ENCODE measurements at regions not wholly inside any gene's neighbourhood (a gene's known extent, or its start where the extent isn't known, plus 50 kb on each side); places are given as distances from the start of the nearest gene placed in this dataset.

DNA sequence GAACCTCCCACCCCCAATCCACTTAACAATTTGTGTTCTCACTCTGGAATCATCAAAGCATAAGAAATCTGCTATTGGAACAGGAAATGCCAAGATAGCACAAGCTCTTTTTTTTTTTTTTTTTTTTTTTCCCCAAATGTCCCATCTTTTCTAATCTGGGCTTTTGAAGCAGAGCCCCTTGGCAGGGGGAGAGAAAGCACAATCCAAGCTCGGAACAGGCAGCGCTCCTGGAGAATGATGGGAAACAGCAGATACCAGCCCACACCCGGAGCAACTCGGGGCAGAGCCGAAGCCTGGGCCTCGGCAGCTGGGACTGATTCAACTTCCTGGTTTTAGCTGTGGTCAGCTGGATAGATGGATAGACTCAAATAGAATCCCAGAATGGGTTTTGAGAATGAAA is 235.1 kb downstream of the QDPR start (continued):
- TF ChIP-seq, protein P1, sequence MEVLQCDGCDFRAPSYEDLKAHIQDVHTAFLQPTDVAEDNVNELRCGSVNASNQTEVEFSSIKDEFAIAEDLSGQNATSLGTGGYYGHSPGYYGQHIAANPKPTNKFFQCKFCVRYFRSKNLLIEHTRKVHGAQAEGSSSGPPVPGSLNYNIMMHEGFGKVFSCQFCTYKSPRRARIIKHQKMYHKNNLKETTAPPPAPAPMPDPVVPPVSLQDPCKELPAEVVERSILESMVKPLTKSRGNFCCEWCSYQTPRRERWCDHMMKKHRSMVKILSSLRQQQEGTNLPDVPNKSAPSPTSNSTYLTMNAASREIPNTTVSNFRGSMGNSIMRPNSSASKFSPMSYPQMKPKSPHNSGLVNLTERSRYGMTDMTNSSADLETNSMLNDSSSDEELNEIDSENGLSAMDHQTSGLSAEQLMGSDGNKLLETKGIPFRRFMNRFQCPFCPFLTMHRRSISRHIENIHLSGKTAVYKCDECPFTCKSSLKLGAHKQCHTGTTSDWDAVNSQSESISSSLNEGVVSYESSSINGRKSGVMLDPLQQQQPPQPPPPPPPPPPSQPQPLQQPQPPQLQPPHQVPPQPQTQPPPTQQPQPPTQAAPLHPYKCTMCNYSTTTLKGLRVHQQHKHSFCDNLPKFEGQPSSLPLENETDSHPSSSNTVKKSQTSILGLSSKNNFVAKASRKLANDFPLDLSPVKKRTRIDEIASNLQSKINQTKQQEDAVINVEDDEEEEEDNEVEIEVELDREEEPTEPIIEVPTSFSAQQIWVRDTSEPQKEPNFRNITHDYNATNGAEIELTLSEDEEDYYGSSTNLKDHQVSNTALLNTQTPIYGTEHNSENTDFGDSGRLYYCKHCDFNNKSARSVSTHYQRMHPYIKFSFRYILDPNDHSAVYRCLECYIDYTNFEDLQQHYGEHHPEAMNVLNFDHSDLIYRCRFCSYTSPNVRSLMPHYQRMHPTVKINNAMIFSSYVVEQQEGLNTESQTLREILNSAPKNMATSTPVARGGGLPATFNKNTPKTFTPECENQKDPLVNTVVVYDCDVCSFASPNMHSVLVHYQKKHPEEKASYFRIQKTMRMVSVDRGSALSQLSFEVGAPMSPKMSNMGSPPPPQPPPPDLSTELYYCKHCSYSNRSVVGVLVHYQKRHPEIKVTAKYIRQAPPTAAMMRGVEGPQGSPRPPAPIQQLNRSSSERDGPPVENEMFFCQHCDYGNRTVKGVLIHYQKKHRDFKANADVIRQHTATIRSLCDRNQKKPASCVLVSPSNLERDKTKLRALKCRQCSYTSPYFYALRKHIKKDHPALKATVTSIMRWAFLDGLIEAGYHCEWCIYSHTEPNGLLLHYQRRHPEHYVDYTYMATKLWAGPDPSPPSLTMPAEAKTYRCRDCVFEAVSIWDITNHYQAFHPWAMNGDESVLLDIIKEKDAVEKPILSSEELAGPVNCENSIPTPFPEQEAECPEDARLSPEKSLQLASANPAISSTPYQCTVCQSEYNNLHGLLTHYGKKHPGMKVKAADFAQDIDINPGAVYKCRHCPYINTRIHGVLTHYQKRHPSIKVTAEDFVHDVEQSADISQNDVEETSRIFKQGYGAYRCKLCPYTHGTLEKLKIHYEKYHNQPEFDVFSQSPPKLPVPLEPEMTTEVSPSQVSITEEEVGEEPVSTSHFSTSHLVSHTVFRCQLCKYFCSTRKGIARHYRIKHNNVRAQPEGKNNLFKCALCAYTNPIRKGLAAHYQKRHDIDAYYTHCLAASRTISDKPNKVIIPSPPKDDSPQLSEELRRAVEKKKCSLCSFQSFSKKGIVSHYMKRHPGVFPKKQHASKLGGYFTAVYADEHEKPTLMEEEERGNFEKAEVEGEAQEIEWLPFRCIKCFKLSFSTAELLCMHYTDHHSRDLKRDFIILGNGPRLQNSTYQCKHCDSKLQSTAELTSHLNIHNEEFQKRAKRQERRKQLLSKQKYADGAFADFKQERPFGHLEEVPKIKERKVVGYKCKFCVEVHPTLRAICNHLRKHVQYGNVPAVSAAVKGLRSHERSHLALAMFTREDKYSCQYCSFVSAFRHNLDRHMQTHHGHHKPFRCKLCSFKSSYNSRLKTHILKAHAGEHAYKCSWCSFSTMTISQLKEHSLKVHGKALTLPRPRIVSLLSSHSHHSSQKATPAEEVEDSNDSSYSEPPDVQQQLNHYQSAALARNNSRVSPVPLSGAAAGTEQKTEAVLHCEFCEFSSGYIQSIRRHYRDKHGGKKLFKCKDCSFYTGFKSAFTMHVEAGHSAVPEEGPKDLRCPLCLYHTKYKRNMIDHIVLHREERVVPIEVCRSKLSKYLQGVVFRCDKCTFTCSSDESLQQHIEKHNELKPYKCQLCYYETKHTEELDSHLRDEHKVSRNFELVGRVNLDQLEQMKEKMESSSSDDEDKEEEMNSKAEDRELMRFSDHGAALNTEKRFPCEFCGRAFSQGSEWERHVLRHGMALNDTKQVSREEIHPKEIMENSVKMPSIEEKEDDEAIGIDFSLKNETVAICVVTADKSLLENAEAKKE (CRISPR knock-in tag; IDR thresholded peaks at IDR 0.05), result no peak
- no peak for TF ChIP-seq ZNF331 (CRISPR knock-in tag; IDR thresholded peaks at IDR 0.05; ENCODE audit: low read depth)
- no peak for TF ChIP-seq EZH2 (IDR thresholded peaks at IDR 0.05; ENCODE audit: low read depth, unreplicated experiment)
- TF ChIP-seq ETS1 (IDR thresholded peaks at IDR 0.05), result no peak
- TF ChIP-seq CREB1 (CRISPR knock-in tag; IDR thresholded peaks at IDR 0.05; ENCODE audit: low read depth), result no peak

GRCh38 chr4:17275836-17276235 is 236.1 kb downstream of the QDPR start:
- peaks cover 3% of the 10 kb centered on the region for H3K27me3 Mint-ChIP-seq (ENCODE audit: insufficient read depth, low read depth, poor library complexity)
- no peak for DNase-seq (ENCODE audit: low spot score)
- H3K4me3 Mint-ChIP-seq, result no peak overlapping the region
- Histone ChIP-seq H3K4me1 (ENCODE audit: insufficient read depth) (no peaks in the 10 kb centered on the region), H3K9me2 (ENCODE audit: insufficient read depth) (peaks cover 3% of the 10 kb centered on the region; the same call in 1 of the 2 replicates), H4K20me1 (replicated peaks; ENCODE audit: insufficient read depth) (no peaks in the 10 kb centered on the region), H3K27me3 (ENCODE audit: insufficient read depth) (no peaks in the 10 kb centered on the region), H2AFZ (no peak overlapping the region), H3K36me3 (ENCODE audit: insufficient read depth) (no peaks in the 10 kb centered on the region), H3K27ac (ENCODE audit: low read depth) (no peak overlapping the region), H3K4me2 (no peak overlapping the region), H3F3A (replicated peaks; ENCODE audit: low read depth) (no peaks in the 10 kb centered on the region), H3K4me3 (no peak overlapping the region), H3K79me2 (replicated peaks; ENCODE audit: insufficient read depth) (no peaks in the 10 kb centered on the region)
- ATAC-seq, result no peak
- H3K4me1 Mint-ChIP-seq, result peaks cover 5% of the 10 kb centered on the region; the same call in 2 of the 3 replicates
- H3K36me3 Mint-ChIP-seq (ENCODE audit: low read depth), result no peaks in the 10 kb centered on the region
- H3K9me3 Mint-ChIP-seq, result no peaks in the 10 kb centered on the region
- no peak overlapping the region for H3K27ac Mint-ChIP-seq
- TF ChIP-seq, protein P2, sequence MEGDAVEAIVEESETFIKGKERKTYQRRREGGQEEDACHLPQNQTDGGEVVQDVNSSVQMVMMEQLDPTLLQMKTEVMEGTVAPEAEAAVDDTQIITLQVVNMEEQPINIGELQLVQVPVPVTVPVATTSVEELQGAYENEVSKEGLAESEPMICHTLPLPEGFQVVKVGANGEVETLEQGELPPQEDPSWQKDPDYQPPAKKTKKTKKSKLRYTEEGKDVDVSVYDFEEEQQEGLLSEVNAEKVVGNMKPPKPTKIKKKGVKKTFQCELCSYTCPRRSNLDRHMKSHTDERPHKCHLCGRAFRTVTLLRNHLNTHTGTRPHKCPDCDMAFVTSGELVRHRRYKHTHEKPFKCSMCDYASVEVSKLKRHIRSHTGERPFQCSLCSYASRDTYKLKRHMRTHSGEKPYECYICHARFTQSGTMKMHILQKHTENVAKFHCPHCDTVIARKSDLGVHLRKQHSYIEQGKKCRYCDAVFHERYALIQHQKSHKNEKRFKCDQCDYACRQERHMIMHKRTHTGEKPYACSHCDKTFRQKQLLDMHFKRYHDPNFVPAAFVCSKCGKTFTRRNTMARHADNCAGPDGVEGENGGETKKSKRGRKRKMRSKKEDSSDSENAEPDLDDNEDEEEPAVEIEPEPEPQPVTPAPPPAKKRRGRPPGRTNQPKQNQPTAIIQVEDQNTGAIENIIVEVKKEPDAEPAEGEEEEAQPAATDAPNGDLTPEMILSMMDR (conservative IDR thresholded peaks at IDR 0.05; ENCODE audit: low read depth in 2 of 2), result no peak
- no peak for TF ChIP-seq REST (IDR thresholded peaks at IDR 0.05; ENCODE audit: unreplicated experiment)
- no peak for TF ChIP-seq EZH2phosphoT487 (IDR thresholded peaks at IDR 0.05; ENCODE audit: unreplicated experiment)
- TF ChIP-seq ETS1 (IDR thresholded peaks at IDR 0.05), result no peak

Data from GM23338 (cell line).